Uterus (tissue), 2 donors: ENCODE measurements at regions not wholly inside any gene's neighbourhood (a gene's known extent, or its start where the extent isn't known, plus 50 kb on each side); places are given as distances from the start of the nearest gene placed in this dataset.

Experiments used
- POLR2A ChIP-seq, 2 donors: fragments of 450-650 bp; IDR thresholded peaks; one replicate each; pipeline ENCODE4 v1.6.1; 2016; ENCODE audit warnings: antibody characterized with exemption in 2 of 2, mild to moderate bottlenecking in 1 of 2, moderate library complexity in 1 of 2
- TF ChIP-seq, protein P1 (sequence below), 4 experiments: fragments of 200-600 bp in 2 of 4; fragments of 450-650 bp in 2 of 4; sonication (generic) in 2 of 4; IDR thresholded peaks; one replicate each; pipeline ENCODE4 v1.5.1; 2016 to 2019; ENCODE audit warnings: antibody characterized with exemption in 4 of 4, mild to moderate bottlenecking in 2 of 4, moderate library complexity in 1 of 4

DNA sequence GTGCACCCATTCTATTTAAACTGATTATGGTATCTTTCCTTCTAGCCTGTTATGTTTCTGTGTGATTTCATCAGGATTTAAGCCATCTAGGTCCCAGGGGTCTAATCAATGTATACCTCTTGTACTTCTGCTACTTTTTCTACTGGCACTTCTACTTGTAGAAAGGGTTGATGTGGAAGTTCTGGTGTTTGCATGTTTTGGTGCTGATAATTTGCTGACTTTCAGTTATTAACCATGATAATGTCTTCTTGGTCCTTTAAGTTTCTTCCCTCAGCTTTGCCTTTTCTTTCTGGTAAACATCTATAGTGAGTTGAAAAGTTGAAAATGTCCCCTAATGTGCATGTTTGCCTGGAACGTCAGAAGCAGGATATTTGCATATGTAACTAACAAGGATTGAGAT lies 390.6 kb upstream of the MAP3K7 start:
- TF ChIP-seq, protein P1, sequence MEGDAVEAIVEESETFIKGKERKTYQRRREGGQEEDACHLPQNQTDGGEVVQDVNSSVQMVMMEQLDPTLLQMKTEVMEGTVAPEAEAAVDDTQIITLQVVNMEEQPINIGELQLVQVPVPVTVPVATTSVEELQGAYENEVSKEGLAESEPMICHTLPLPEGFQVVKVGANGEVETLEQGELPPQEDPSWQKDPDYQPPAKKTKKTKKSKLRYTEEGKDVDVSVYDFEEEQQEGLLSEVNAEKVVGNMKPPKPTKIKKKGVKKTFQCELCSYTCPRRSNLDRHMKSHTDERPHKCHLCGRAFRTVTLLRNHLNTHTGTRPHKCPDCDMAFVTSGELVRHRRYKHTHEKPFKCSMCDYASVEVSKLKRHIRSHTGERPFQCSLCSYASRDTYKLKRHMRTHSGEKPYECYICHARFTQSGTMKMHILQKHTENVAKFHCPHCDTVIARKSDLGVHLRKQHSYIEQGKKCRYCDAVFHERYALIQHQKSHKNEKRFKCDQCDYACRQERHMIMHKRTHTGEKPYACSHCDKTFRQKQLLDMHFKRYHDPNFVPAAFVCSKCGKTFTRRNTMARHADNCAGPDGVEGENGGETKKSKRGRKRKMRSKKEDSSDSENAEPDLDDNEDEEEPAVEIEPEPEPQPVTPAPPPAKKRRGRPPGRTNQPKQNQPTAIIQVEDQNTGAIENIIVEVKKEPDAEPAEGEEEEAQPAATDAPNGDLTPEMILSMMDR (IDR thresholded peaks at IDR 0.05) = no peak
- TF ChIP-seq POLR2A (IDR thresholded peaks at IDR 0.05) = no peak
